ENCODE measurements at regions not wholly inside any gene's neighbourhood (a gene's known extent, or its start where the extent isn't known, plus 50 kb on each side); places are given as distances from the start of the nearest gene placed in this dataset.

DNA sequence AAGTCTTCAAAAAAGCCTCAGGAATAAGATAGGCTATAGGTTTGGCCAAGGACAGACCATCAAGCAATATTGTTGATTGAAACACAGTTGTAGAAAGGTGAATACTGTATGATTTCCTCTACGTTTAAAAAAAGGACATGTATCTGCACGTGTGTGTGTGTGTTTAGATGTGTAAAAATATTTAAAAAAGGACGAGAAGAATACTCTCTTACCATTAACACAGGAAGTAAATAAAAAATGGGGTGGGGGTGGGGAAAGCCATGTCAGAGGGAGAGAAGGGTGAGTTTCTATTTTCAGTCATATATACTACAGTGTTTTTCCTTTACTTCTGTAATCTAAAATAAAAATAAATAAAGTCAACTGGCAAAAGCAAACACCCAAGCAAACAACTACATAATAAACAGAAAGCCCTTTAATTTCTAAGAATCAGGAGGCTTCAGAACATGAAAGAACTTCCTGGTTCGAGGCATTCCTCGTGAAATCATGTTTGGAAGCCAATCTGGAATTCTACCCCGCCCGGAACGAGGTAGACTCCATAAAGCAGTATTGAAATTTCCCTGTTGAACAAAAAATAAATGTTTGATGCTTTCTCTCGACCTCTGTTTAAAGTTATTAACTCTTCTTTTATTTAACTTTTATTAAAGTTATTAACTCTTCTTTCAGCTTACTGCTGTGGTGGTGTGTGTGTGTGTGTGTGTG lies 158.1 kb upstream of the ZNF217 start:
- TF ChIP-seq, protein P1, sequence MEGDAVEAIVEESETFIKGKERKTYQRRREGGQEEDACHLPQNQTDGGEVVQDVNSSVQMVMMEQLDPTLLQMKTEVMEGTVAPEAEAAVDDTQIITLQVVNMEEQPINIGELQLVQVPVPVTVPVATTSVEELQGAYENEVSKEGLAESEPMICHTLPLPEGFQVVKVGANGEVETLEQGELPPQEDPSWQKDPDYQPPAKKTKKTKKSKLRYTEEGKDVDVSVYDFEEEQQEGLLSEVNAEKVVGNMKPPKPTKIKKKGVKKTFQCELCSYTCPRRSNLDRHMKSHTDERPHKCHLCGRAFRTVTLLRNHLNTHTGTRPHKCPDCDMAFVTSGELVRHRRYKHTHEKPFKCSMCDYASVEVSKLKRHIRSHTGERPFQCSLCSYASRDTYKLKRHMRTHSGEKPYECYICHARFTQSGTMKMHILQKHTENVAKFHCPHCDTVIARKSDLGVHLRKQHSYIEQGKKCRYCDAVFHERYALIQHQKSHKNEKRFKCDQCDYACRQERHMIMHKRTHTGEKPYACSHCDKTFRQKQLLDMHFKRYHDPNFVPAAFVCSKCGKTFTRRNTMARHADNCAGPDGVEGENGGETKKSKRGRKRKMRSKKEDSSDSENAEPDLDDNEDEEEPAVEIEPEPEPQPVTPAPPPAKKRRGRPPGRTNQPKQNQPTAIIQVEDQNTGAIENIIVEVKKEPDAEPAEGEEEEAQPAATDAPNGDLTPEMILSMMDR (IDR thresholded peaks at IDR 0.05): no peak
- TF ChIP-seq EZH2 (IDR thresholded peaks at IDR 0.05): no peak

Measured in neural progenitor cell (in vitro differentiated cells).